IMR-90 (cell line): ENCODE measurements at regions not wholly inside any gene's neighbourhood (a gene's known extent, or its start where the extent isn't known, plus 50 kb on each side); places are given as distances from the start of the nearest gene placed in this dataset.

Experiments
- ATAC-seq: fragments of 200-7000 bp; cut with Tn5 transposase; 2 replicates; pipeline ENCODE4 v1.9.1; 2020; ENCODE audit warnings: low read depth, mild to moderate bottlenecking, moderate library complexity
- BruUV-seq: library from RNA; stranded (reverse); fragments of 400-500 nt; replicated peaks from 2 replicates; lab custom pipeline; 2021; lab: Mats Ljungman, UMichigan
- CTCF ChIA-PET: fragments of 300-600 bp; formaldehyde crosslinking; extraction: SDS; loops from one replicate; lab custom pipeline; 2021; ENCODE audit warnings: antibody characterized with exemption; lab: Yijun Ruan, JAX
- POLR2A ChIA-PET: fragments of 300-600 bp; sonication (Branson Sonifier 250); formaldehyde crosslinking; loops from one replicate; lab custom pipeline; 2022; ENCODE audit warnings: antibody characterized with exemption; ENCODE audit not compliant: unreplicated experiment; lab: Charles Lee
- DNase-seq: peaks from one replicate; pipeline ENCODE4 v3.0.0; 2013
- H2AFZ ChIP-seq: replicated peaks from 2 replicates; pipeline ENCODE3; 2013; ENCODE audit warnings: low read length, mild to moderate bottlenecking; ENCODE audit not compliant: poor library complexity
- H2AK5ac ChIP-seq: 2 replicates; pipeline ENCODE4 v1.6.1; 2013; ENCODE audit warnings: low read depth, low read length, inconsistent platforms
- H2AK9ac ChIP-seq: replicated peaks from 2 replicates; pipeline ENCODE3; 2013; ENCODE audit warnings: mild to moderate bottlenecking, low read depth, low read length, moderate library complexity; ENCODE audit not compliant: poor library complexity
- H2BK120ac ChIP-seq: 2 replicates; pipeline ENCODE4 v1.6.1; 2013; ENCODE audit warnings: low read depth, low read length, inconsistent platforms
- H2BK15ac ChIP-seq: 3 replicates; pipeline ENCODE4 v1.6.1; 2013; ENCODE audit warnings: low read depth, low read length, inconsistent platforms
- H2BK20ac ChIP-seq: 2 replicates; pipeline ENCODE4 v1.6.1; 2013; ENCODE audit warnings: low read depth, mild to moderate bottlenecking, inconsistent platforms, low read length, moderate library complexity
- H2BK5ac ChIP-seq: 2 replicates; pipeline ENCODE4 v1.6.1; 2013; ENCODE audit warnings: mild to moderate bottlenecking, low read depth, low read length, inconsistent platforms; ENCODE audit not compliant: poor library complexity, severe bottlenecking
- H3K14ac ChIP-seq: replicated peaks from 2 replicates; pipeline ENCODE4 v1.6.1; 2013; ENCODE audit warnings: low read depth, low read length, inconsistent platforms
- H3K18ac ChIP-seq: 2 replicates; pipeline ENCODE4 v1.6.1; 2013; ENCODE audit warnings: low read depth, low read length, control low read depth
- H3K23ac ChIP-seq: 2 replicates; pipeline ENCODE4 v1.6.1; 2013; ENCODE audit warnings: low read depth, low read length, inconsistent platforms
- H3K27ac ChIP-seq: 2 replicates; pipeline ENCODE4 v1.5.1; 2013; ENCODE audit warnings: mild to moderate bottlenecking, control low read depth, low read length; ENCODE audit not compliant: insufficient read depth
- H3K27me3 ChIP-seq: 2 replicates; pipeline ENCODE4 v1.6.1; 2013; ENCODE audit warnings: low read length; ENCODE audit not compliant: control insufficient read depth, insufficient read depth
- H3K36me3 ChIP-seq: 2 replicates; pipeline ENCODE4 v1.6.1; 2013; ENCODE audit warnings: low read length, mixed read lengths; ENCODE audit not compliant: control insufficient read depth, insufficient read depth
- H3K4ac ChIP-seq: 2 replicates; pipeline ENCODE4 v1.6.1; 2013; ENCODE audit warnings: low read depth, low read length, inconsistent platforms
- H3K4me1 ChIP-seq: 2 replicates; pipeline ENCODE4 v1.6.1; 2013; ENCODE audit warnings: low read length, mixed read lengths; ENCODE audit not compliant: control insufficient read depth, insufficient read depth
- H3K4me2 ChIP-seq: 2 replicates; pipeline ENCODE4 v1.6.1; 2013; ENCODE audit warnings: low read depth, mild to moderate bottlenecking, control low read depth, low read length, moderate library complexity
- H3K4me3 ChIP-seq: 2 replicates; pipeline ENCODE4 v1.5.1; 2013; ENCODE audit warnings: low read depth, mild to moderate bottlenecking, control low read depth, low read length, moderate library complexity; ENCODE audit not compliant: insufficient read depth
- H3K56ac ChIP-seq: 2 replicates; pipeline ENCODE4 v1.6.1; 2013; ENCODE audit warnings: low read length, inconsistent platforms; ENCODE audit not compliant: insufficient read depth; ENCODE audit errors: extremely low read depth
- H3K79me1 ChIP-seq, 2 experiments: 2 replicates each; pipeline ENCODE4 v1.6.1; 2013; ENCODE audit warnings: low read length in 2 of 2, inconsistent platforms in 1 of 2, low read depth in 1 of 2
- H3K9ac ChIP-seq: 2 replicates; pipeline ENCODE4 v1.6.1; 2013; ENCODE audit warnings: low read depth, low read length, control low read depth
- H3K9me1 ChIP-seq: 2 replicates; pipeline ENCODE4 v1.6.1; 2013; ENCODE audit warnings: low read length, inconsistent platforms; ENCODE audit not compliant: insufficient read depth
- H3K9me3 ChIP-seq: 2 replicates; pipeline ENCODE4 v1.6.1; 2013; ENCODE audit warnings: low read length; ENCODE audit not compliant: control insufficient read depth, insufficient read depth
- H4K20me1 ChIP-seq: 2 replicates; pipeline ENCODE4 v1.6.1; 2013; ENCODE audit warnings: low read length, inconsistent platforms; ENCODE audit not compliant: insufficient read depth
- H4K5ac ChIP-seq: 2 replicates; pipeline ENCODE4 v1.6.1; 2013; ENCODE audit warnings: mild to moderate bottlenecking, low read depth, low read length, control low read depth
- H4K8ac ChIP-seq, 2 experiments: 2 replicates each; pipeline ENCODE4 v1.6.1; 2013; ENCODE audit warnings: low read depth in 2 of 2, low read length in 2 of 2, control low read depth in 1 of 2, inconsistent platforms in 1 of 2
- H4K91ac ChIP-seq: 2 replicates; pipeline ENCODE4 v1.6.1; 2013; ENCODE audit warnings: low read depth, low read length, inconsistent platforms; ENCODE audit not compliant: insufficient read depth
- BHLHE40 ChIP-seq: fragments of 150-350 bp; IDR thresholded peaks from 2 replicates; pipeline ENCODE4 v1.6.1; 2016; ENCODE audit warnings: mild to moderate bottlenecking, low read depth, low read length
- CEBPB ChIP-seq: IDR thresholded peaks from 2 replicates; pipeline ENCODE4 v1.6.1; 2012; ENCODE audit warnings: low read depth, low read length, improper control_type of control experiment
- CHD1 ChIP-seq: IDR thresholded peaks from 2 replicates; pipeline ENCODE4 v1.6.1; 2012; ENCODE audit warnings: low read depth, low read length, improper control_type of control experiment
- CTCF ChIP-seq: conservative IDR thresholded peaks from 2 replicates; pipeline ENCODE4 v1.5.1; 2012; ENCODE audit warnings: mild to moderate bottlenecking, low read depth, low read length, improper control_type of control experiment
- ELK1 ChIP-seq: fragments of 150-350 bp; IDR thresholded peaks from 2 replicates; pipeline ENCODE4 v1.6.1; 2016; ENCODE audit warnings: low read depth, mild to moderate bottlenecking, low read length, moderate library complexity, borderline replicate concordance
- FOS ChIP-seq: fragments of 150-350 bp; IDR thresholded peaks from 2 replicates; pipeline ENCODE4 v1.6.1; 2016; ENCODE audit warnings: low read depth, low read length
- MAFK ChIP-seq: IDR thresholded peaks from 2 replicates; pipeline ENCODE4 v1.6.1; 2012; ENCODE audit warnings: low read depth, low read length, improper control_type of control experiment
- MAZ ChIP-seq: IDR thresholded peaks from 2 replicates; pipeline ENCODE4 v1.6.1; 2012; ENCODE audit warnings: low read depth, mild to moderate bottlenecking, low read length, improper control_type of control experiment, moderate library complexity, borderline replicate concordance
- MXI1 ChIP-seq: IDR thresholded peaks from 2 replicates; pipeline ENCODE4 v1.6.1; 2012; ENCODE audit warnings: low read depth, mild to moderate bottlenecking, low read length, moderate library complexity, borderline replicate concordance
- NFE2L2 ChIP-seq: fragments of 150-350 bp; IDR thresholded peaks from 2 replicates; pipeline ENCODE4 v1.6.1; 2016; ENCODE audit warnings: low read depth, mild to moderate bottlenecking, low read length
- POLR2A ChIP-seq: IDR thresholded peaks from 2 replicates; pipeline ENCODE4 v1.6.1; 2012; ENCODE audit warnings: mild to moderate bottlenecking, low read depth, low read length
- RAD21 ChIP-seq: IDR thresholded peaks from 2 replicates; pipeline ENCODE4 v1.6.1; 2012; ENCODE audit warnings: low read length, improper control_type of control experiment
- RCOR1 ChIP-seq: IDR thresholded peaks from 2 replicates; pipeline ENCODE4 v1.6.1; 2012; ENCODE audit warnings: mild to moderate bottlenecking, low read length, improper control_type of control experiment; ENCODE audit not compliant: insufficient replicate concordance
- RFX5 ChIP-seq: IDR thresholded peaks from 2 replicates; pipeline ENCODE4 v1.8.0; 2012; ENCODE audit warnings: low read depth, mild to moderate bottlenecking, low read length, moderate library complexity
- SMC3 ChIP-seq: fragments of 150-350 bp; IDR thresholded peaks from 2 replicates; pipeline ENCODE4 v1.6.1; 2016; ENCODE audit warnings: low read depth, mild to moderate bottlenecking, antibody characterized with exemption, low read length, moderate library complexity
- USF2 ChIP-seq: fragments of 150-350 bp; IDR thresholded peaks from 2 replicates; pipeline ENCODE4 v1.6.1; 2017; ENCODE audit warnings: mild to moderate bottlenecking, antibody characterized with exemption, low read length, low read depth
- WGBS, 2 experiments: methylation state at CpG; one replicate each; pipeline versions ENCODE4 v1.1.5 to v1.1.7; 2013; ENCODE audit warnings: missing lambda C conversion rate in 2 of 2; ENCODE audit not compliant: insufficient read length in 1 of 2; ENCODE audit errors: extremely low coverage in 2 of 2; 5-methylcytosine and 5-hydroxymethylcytosine counted together
- dilution Hi-C: fragments of 300-500 bp; cut with HindIII; formaldehyde crosslinking; loops from one replicate; pipeline ENCODE4 v1.14.3; 2018; ENCODE audit warnings: low sequenced_read_pairs; ENCODE audit not compliant: unreplicated experiment
- in situ Hi-C: fragments of 300-500 bp; cut with MboI; formaldehyde crosslinking; loops from 3 replicates; pipeline ENCODE4 v1.14.3; 2019; ENCODE audit warnings: low sequenced_read_pairs, inconsistent platforms, mixed read lengths
- intact Hi-C: fragments of 100-400 bp; cut with micrococcal nuclease; formaldehyde crosslinking; loops from 2 replicates; pipeline ENCODE4 v1.10.0; 2022

- no peak overlapping the region for H3K18ac ChIP-seq
- peak overlapping the region; percentile 35; the same call in 1 of the 2 replicates for H2AK5ac ChIP-seq
- H2BK5ac ChIP-seq: no peak overlapping the region
- H4K5ac ChIP-seq: no peak overlapping the region
- H2BK20ac ChIP-seq: no peak overlapping the region; the same call in 1 of the 2 replicates
- H4K20me1 ChIP-seq: no peaks in the 10 kb centered on the region
- no peak overlapping the region for H2BK120ac ChIP-seq
- in situ Hi-C loops: no loop called here
- H3K56ac ChIP-seq: no peak overlapping the region
- H3K4me2 ChIP-seq: no peak overlapping the region
- no peaks in the 10 kb centered on the region for H3K36me3 ChIP-seq
- no peak overlapping the region for H3K9ac ChIP-seq
- no peak overlapping the region for H2AFZ ChIP-seq
- H2AK9ac ChIP-seq: no peak overlapping the region
- no peak overlapping the region for H3K4me3 ChIP-seq
- no peak for ATAC-seq
- no peaks in the 10 kb centered on the region for H3K9me3 ChIP-seq
- no peak overlapping the region for H3K4ac ChIP-seq
- intact Hi-C loops: no loop called here
- no TSS peak for BruUV-seq
- H3K4me1 ChIP-seq: no peaks in the 10 kb centered on the region; the same call in 1 of the 2 replicates
- H4K91ac ChIP-seq: no peak overlapping the region
- WGBS, 2 experiments: 90% methylated on average over 2 of the region's 9 CpGs; no CpG with 5 or more reads in 1 of the 2 experiments
- ChIA-PET CTCF (no interaction called here), POLR2A (no interaction called here)
- H3K23ac ChIP-seq: no peak overlapping the region
- TF ChIP-seq FOS (no peak), RAD21 (no peak), RFX5 (no peak), CEBPB (no peak), POLR2A (no peak), BHLHE40 (no peak), ELK1 (no peak), CTCF (no peak), CHD1 (no peak), NFE2L2 (no peak), RCOR1 (no peak), USF2 (no peak), SMC3 (no peak), MXI1 (no peak), MAZ (no peak), MAFK (no peak)
- dilution Hi-C loops: no loop called here
- H3K27ac ChIP-seq: no peak overlapping the region
- no peak overlapping the region for H4K8ac ChIP-seq
- no peak for DNase-seq
- H3K9me1 ChIP-seq: no peaks in the 10 kb centered on the region
- H2BK15ac ChIP-seq: peak overlapping the region; percentile 8; the same call in 1 of the 3 replicates
- no peaks in the 10 kb centered on the region for H3K79me1 ChIP-seq
- no peaks in the 10 kb centered on the region for H3K27me3 ChIP-seq
- H3K14ac ChIP-seq: no peak overlapping the region
These were observed 372.8 kb upstream of the KITLG start for GRCh38 chr12:88953029-88953586.
